Progenitor cell of endocrine pancreas (in vitro differentiated cells): ENCODE measurements at regions not wholly inside any gene's neighbourhood (a gene's known extent, or its start where the extent isn't known, plus 50 kb on each side); places are given as distances from the start of the nearest gene placed in this dataset.
"Not testable (repeated sequence)": the region's sequence is repeated elsewhere in the genome, so short reads cannot be mapped to it uniquely, and the experiment has no call there.

Experiments used
- DNase-seq: peaks from one replicate; pipeline ENCODE4 v3.0.0; 2021; ENCODE audit warnings: low spot score; ENCODE audit not compliant: unreplicated experiment
- H3K27ac Mint-ChIP-seq: 2 replicates; pipeline ENCODE4 v1.8.0; 2021; ENCODE audit warnings: mild to moderate bottlenecking, moderate library complexity, mixed read lengths
- H3K27me3 Mint-ChIP-seq: 2 replicates; pipeline ENCODE4 v1.8.0; 2021; ENCODE audit warnings: mixed read lengths
- H3K36me3 Mint-ChIP-seq: 2 replicates; pipeline ENCODE4 v1.8.0; 2022; ENCODE audit warnings: mixed read lengths; ENCODE audit not compliant: insufficient read depth
- H3K4me1 Mint-ChIP-seq: 2 replicates; pipeline ENCODE4 v1.8.0; 2021; ENCODE audit warnings: low read depth, mixed read lengths
- H3K4me3 Mint-ChIP-seq: 2 replicates; pipeline ENCODE4 v1.8.0; 2021; ENCODE audit warnings: low read depth, mild to moderate bottlenecking, moderate library complexity, mixed read lengths
- H3K9me3 Mint-ChIP-seq: 2 replicates; pipeline ENCODE4 v1.8.0; 2021; ENCODE audit warnings: low read depth, mixed read lengths
- TF ChIP-seq, protein P1 (sequence below): fragments of 200-600 bp; sonication (generic); IDR thresholded peaks from one replicate; pipeline ENCODE4 v1.5.0; 2021; ENCODE audit warnings: antibody characterized with exemption, mild to moderate bottlenecking; ENCODE audit not compliant: unreplicated experiment

DNA sequence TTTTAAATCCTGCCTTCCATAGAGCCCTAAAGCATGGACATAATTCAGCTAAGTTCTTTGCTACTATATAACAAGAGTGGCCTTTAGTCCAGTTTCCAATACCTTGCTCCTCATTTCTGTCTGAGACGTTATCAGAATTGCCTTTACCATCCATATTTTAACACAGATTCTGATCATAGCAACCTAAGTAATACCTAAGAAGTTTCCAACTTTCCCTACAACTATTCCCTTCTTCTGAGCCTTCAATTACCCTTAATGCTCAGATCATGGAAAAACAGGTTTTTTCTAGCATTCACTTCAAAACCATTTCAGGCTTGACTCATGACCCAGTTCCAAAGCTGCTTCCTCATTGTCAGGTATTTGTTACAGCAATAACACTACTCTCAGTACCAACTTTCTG, 367.1 kb downstream of the C6orf118 start:
- Mint-ChIP-seq H3K36me3 (no peaks in the 10 kb centered on the region), H3K27me3 (no peaks in the 10 kb centered on the region), H3K4me3 (no peak overlapping the region), H3K9me3 (peaks cover 11% of the 10 kb centered on the region), H3K4me1 (no peaks in the 10 kb centered on the region), H3K27ac (no peak overlapping the region)
- TF ChIP-seq, protein P1, sequence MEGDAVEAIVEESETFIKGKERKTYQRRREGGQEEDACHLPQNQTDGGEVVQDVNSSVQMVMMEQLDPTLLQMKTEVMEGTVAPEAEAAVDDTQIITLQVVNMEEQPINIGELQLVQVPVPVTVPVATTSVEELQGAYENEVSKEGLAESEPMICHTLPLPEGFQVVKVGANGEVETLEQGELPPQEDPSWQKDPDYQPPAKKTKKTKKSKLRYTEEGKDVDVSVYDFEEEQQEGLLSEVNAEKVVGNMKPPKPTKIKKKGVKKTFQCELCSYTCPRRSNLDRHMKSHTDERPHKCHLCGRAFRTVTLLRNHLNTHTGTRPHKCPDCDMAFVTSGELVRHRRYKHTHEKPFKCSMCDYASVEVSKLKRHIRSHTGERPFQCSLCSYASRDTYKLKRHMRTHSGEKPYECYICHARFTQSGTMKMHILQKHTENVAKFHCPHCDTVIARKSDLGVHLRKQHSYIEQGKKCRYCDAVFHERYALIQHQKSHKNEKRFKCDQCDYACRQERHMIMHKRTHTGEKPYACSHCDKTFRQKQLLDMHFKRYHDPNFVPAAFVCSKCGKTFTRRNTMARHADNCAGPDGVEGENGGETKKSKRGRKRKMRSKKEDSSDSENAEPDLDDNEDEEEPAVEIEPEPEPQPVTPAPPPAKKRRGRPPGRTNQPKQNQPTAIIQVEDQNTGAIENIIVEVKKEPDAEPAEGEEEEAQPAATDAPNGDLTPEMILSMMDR, result no peak
- no peak for DNase-seq

DNA sequence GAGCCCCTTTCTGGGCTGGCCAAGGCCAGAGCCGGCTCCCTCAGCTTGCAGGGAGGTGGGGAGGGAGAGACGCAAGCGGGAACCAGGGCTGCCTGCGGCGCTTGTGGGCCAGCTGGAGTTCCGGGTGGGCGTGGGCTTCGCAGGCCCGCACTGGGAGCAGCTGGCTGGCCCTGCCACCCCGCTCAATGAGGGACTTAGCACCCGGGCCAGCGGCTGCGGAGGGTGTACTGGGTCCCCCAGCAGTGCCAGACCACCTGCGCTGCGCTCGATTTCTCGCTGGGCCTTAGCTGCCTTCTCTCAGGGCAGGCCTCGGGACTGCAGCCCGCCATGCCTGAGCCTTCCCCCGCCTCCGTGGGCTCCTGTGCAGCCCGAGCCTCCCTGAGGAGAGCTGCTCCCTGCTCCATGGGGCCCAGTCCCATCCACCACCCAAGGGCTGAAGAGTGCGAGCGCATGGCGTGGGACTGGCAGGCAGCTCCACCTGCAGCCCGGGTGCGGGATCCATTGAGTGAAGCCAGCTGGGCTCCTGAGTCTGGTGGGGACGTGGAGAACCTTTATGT, 376.1 kb downstream of the C6orf118 start:
- H3K36me3 Mint-ChIP-seq, H3K9me3 Mint-ChIP-seq, H3K27me3 Mint-ChIP-seq, H3K27ac Mint-ChIP-seq, H3K4me3 Mint-ChIP-seq, H3K4me1 Mint-ChIP-seq, DNase-seq: not testable (repeated sequence)

DNA sequence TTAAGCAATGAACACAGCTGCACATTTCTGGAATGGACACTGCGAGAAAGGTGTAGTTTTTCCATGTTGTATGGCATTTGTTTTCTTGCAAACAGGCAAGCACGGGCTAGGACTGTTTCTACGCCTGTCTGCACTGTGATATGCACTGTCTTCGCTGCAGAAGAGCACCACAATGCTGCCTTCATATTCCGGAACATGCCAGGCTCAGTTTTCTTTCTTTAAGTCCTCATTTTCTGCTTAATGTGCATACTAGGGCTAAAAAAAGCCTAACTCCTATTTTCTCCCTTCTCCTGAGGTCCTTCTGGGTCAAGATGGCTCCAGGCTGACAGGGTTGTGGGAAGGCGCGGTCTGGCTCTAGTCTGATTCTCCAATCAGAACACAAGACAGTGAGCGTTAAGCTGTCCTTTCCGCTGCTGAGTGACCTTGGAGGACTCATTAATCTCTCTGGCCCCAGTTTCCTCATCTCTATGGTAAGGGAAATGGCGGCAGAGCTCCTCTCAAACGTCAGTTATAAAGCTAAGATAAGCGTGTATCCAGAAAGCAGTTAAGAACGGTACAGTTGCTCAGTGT, 379.9 kb downstream of the C6orf118 start:
- no peak overlapping the region for H3K27ac Mint-ChIP-seq
- TF ChIP-seq, protein P1, result no peak
- H3K36me3 Mint-ChIP-seq, result no peaks in the 10 kb centered on the region
- H3K4me3 Mint-ChIP-seq, result no peak overlapping the region
- H3K9me3 Mint-ChIP-seq, result peaks cover 5% of the 10 kb centered on the region
- H3K4me1 Mint-ChIP-seq, result no peaks in the 10 kb centered on the region
- H3K27me3 Mint-ChIP-seq, result no peaks in the 10 kb centered on the region
- no peak for DNase-seq

DNA sequence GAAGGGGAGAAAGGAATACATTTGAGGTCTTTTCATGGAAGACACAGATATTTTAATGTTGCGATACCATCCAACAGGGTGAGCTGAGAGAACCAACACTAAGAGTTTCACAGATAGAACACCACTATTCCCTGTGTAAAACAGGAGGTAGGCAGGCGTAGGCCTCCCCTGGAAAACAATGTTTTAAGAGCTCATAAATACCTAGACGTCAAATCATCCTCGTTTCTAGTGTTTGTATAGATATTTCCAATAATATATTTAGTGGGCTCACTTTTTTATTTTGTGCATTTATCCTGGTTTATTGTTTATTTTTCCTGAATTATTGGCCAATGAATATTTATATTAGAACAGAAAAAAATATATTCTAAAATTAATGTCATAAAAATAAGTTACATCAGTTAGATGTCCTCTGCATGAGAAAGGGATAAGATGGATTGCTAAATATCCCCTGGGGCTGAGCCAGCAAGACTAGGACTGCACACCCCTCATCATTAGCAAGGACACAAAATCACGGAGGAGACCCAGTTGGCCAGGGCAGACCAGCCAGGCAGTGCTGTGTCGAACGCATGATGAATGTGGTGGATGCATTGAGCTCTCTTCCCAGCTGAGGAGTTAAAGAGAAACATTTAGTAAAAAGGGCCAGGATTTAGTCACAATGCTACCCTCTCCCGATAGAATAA, 380.5 kb downstream of the C6orf118 start:
- peaks cover 5% of the 10 kb centered on the region for H3K9me3 Mint-ChIP-seq

DNA sequence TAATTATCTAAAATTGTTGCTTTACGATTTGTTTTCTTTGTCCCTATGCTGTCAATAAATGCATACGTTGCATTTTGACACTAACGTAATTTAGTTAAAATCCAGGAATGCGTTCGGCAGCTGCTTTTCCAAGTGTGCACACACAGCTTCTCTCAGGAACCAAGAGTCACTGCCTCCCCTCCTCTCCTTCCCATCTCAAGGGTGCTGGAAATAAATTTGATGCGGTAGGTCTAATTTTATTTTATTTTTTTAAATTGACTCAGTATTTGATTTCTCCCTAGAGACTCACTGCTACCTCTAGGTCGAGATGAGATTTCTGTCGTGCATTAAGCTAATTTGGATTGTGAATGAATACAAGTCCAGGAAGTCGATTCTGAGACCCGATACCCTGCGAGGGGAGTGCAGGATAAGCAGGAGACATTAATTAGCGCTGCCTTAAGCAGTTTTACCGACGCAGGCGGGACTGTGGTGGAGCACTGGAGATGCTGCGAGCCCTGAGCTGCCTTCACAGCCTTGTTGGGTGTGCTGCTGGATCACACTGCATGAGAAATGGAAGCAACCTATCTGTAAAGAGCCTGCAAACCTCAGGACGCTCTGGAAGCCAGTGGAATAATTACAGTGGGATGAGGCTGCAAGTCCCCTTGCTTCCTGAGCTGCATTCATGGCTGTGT, 381.2 kb downstream of the C6orf118 start:
- H3K27me3 Mint-ChIP-seq, result no peaks in the 10 kb centered on the region
- TF ChIP-seq, protein P1, result no peak
- H3K27ac Mint-ChIP-seq, result no peak overlapping the region
- no peak for DNase-seq
- H3K9me3 Mint-ChIP-seq, result peaks cover 5% of the 10 kb centered on the region
- no peaks in the 10 kb centered on the region for H3K4me1 Mint-ChIP-seq
- no peak overlapping the region for H3K4me3 Mint-ChIP-seq
- no peaks in the 10 kb centered on the region for H3K36me3 Mint-ChIP-seq

More for the DNA sequence above, 380.5 kb downstream of the C6orf118 start:
- no peaks in the 10 kb centered on the region for H3K4me1 Mint-ChIP-seq
- no peak overlapping the region for H3K27ac Mint-ChIP-seq
- TF ChIP-seq, protein P1, result no peak
- H3K36me3 Mint-ChIP-seq, result no peaks in the 10 kb centered on the region
- DNase-seq, result no peak
- H3K27me3 Mint-ChIP-seq, result no peaks in the 10 kb centered on the region
- no peak overlapping the region for H3K4me3 Mint-ChIP-seq
